SK-N-SH treated with all-trans-retinoic acid at 6 μM for 48 hours (cell line): ENCODE measurements at regions not wholly inside any gene's neighbourhood (a gene's known extent, or its start where the extent isn't known, plus 50 kb on each side); places are given as distances from the start of the nearest gene placed in this dataset.

Experiments
- ARNTL ChIP-seq: fragments of 450-650 bp; formaldehyde crosslinking; IDR thresholded peaks from 2 replicates; pipeline ENCODE4 v1.5.0; 2020; ENCODE audit warnings: low read depth, mild to moderate bottlenecking, moderate library complexity, borderline replicate concordance
- CSDC2 ChIP-seq: fragments of 250-450 bp; sonication (Bioruptor Pico); IDR thresholded peaks from 2 replicates; pipeline ENCODE4 v1.5.0; 2020; ENCODE audit warnings: mild to moderate bottlenecking, moderate library complexity
- CSRNP3 ChIP-seq: fragments of 250-450 bp; sonication (Bioruptor Pico); IDR thresholded peaks from 2 replicates; pipeline ENCODE4 v1.5.1; 2021; ENCODE audit warnings: mild to moderate bottlenecking, moderate library complexity
- GLIS3 ChIP-seq: fragments of 250-450 bp; sonication (Bioruptor Pico); IDR thresholded peaks from 2 replicates; pipeline ENCODE4 v1.5.0; 2020; ENCODE audit warnings: mild to moderate bottlenecking, moderate library complexity
- OSR1 ChIP-seq: fragments of 250-450 bp; sonication (Bioruptor Pico); IDR thresholded peaks from 2 replicates; pipeline ENCODE4 v1.8.0; 2022; ENCODE audit warnings: moderate library complexity, mild to moderate bottlenecking, inconsistent platforms
- RARB ChIP-seq: fragments of 250-450 bp; sonication (Bioruptor Pico); IDR thresholded peaks from 2 replicates; pipeline ENCODE4 v1.8.0; 2021; ENCODE audit warnings: mild to moderate bottlenecking, moderate library complexity
- TOX ChIP-seq: fragments of 250-450 bp; sonication (Bioruptor Pico); IDR thresholded peaks from 2 replicates; pipeline ENCODE4 v1.8.0; 2021; ENCODE audit warnings: mild to moderate bottlenecking, moderate library complexity, borderline replicate concordance
- ZFP3 ChIP-seq: fragments of 250-450 bp; sonication (Bioruptor Pico); IDR thresholded peaks from 2 replicates; pipeline ENCODE4 v1.5.0; 2020; ENCODE audit warnings: mild to moderate bottlenecking, moderate library complexity

GRCh38 chr3:28780480-28780879 is 431.9 kb upstream of the AZI2 start:
- TF ChIP-seq ARNTL (no peak), TOX (CRISPR knock-in tag) (no peak), CSDC2 (CRISPR knock-in tag) (no peak), ZFP3 (no peak), GLIS3 (CRISPR knock-in tag) (no peak), OSR1 (CRISPR knock-in tag) (no peak), CSRNP3 (CRISPR knock-in tag) (no peak), RARB (no peak)
